ENCODE measurements at regions not wholly inside any gene's neighbourhood (a gene's known extent, or its start where the extent isn't known, plus 50 kb on each side); places are given as distances from the start of the nearest gene placed in this dataset.

GRCh38 chr4:165724786-165725185 is 148.3 kb upstream of the TLL1 start:
- DNase-seq: no peak

- no peak for DNase-seq
Observed at GRCh38 chr4:165725352-165725751, 147.7 kb upstream of the TLL1 start.

- peak; percentile 37 for DNase-seq
Observed at GRCh38 chr4:165726831-165727230, 146.2 kb upstream of the TLL1 start.

- no peak for DNase-seq
Observed at GRCh38 chr4:165737309-165737972, 135.6 kb upstream of the TLL1 start.

GRCh38 chr4:165738571-165738970 is 134.5 kb upstream of the TLL1 start:
- no peak for DNase-seq

GRCh38 chr4:165740911-165741310 is 132.1 kb upstream of the TLL1 start:
- DNase-seq: no peak

GRCh38 chr4:165743422-165743821 is 129.6 kb upstream of the TLL1 start:
- no peak for DNase-seq

- DNase-seq: no peak
Observed at GRCh38 chr4:165744370-165744769, 128.7 kb upstream of the TLL1 start.

GRCh38 chr4:165748321-165748720 is 124.7 kb upstream of the TLL1 start:
- no peak for DNase-seq

GRCh38 chr4:165751882-165752281 is 121.2 kb upstream of the TLL1 start:
- DNase-seq: no peak

GRCh38 chr4:165754664-165755063 is 118.4 kb upstream of the TLL1 start:
- no peak for DNase-seq

GRCh38 chr4:165756836-165757235 is 116.2 kb upstream of the TLL1 start:
- DNase-seq: no peak

GRCh38 chr4:165757451-165757850 is 115.6 kb upstream of the TLL1 start:
- no peak for DNase-seq

GRCh38 chr4:165758086-165758485 is 115.0 kb upstream of the TLL1 start:
- DNase-seq: no peak

- DNase-seq: no peak
Observed at GRCh38 chr4:165760182-165760581, 112.9 kb upstream of the TLL1 start.

GRCh38 chr4:165761963-165762362 is 111.1 kb upstream of the TLL1 start:
- DNase-seq: no peak

- no peak for DNase-seq
Observed at GRCh38 chr4:165763640-165764039, 109.4 kb upstream of the TLL1 start.

GRCh38 chr4:165765053-165765452 is 108.0 kb upstream of the TLL1 start:
- no peak for DNase-seq

GRCh38 chr4:165766018-165766417 is 107.0 kb upstream of the TLL1 start:
- no peak for DNase-seq

- no peak for DNase-seq
Observed at GRCh38 chr4:165766976-165767375, 106.1 kb upstream of the TLL1 start.

GRCh38 chr4:165767671-165768070 is 105.4 kb upstream of the TLL1 start:
- no peak for DNase-seq

- DNase-seq: no peak
Observed at GRCh38 chr4:165768281-165768680, 104.8 kb upstream of the TLL1 start.

GRCh38 chr4:165774326-165774725 is 98.7 kb upstream of the TLL1 start:
- DNase-seq: no peak

GRCh38 chr4:165779950-165780670 is 92.9 kb upstream of the TLL1 start:
- peak; percentile 9 for DNase-seq

- DNase-seq: no peak
Observed at GRCh38 chr4:165780735-165781134, 92.3 kb upstream of the TLL1 start.

All from HCEC 1CT (cell line).